OCI-M1 (cell line): ENCODE measurements at regions not wholly inside any gene's neighbourhood (a gene's known extent, or its start where the extent isn't known, plus 50 kb on each side); places are given as distances from the start of the nearest gene placed in this dataset.
"Not testable (repeated sequence)": the region's sequence is repeated elsewhere in the genome, so short reads cannot be mapped to it uniquely, and the experiment has no call there.

Experiments used
- DNase-seq: peaks from one replicate; lab custom pipeline; 2025; lab: John Stamatoyannopoulos, UW

- no peak for DNase-seq
These were observed 300.4 kb downstream of the C6orf118 start for GRCh38 chr6:165008971-165009370.

- no peak for DNase-seq
These were observed 306.5 kb downstream of the C6orf118 start for GRCh38 chr6:165002866-165003265.

GRCh38 chr6:165002358-165002757, 307.0 kb downstream of the C6orf118 start:
- no peak for DNase-seq

- DNase-seq: no peak
These were observed 307.8 kb downstream of the C6orf118 start for GRCh38 chr6:165001502-165002157.

- DNase-seq: no peak
These were observed 311.1 kb downstream of the C6orf118 start for GRCh38 chr6:164998297-164998696.

- DNase-seq: no peak
These were observed 312.6 kb downstream of the C6orf118 start for GRCh38 chr6:164996838-164997237.

- DNase-seq: no peak
These were observed 317.8 kb downstream of the C6orf118 start for GRCh38 chr6:164991573-164991972.

- DNase-seq: no peak
These were observed 318.5 kb downstream of the C6orf118 start for GRCh38 chr6:164990901-164991300.

- no peak for DNase-seq
These were observed 327.0 kb downstream of the C6orf118 start for GRCh38 chr6:164982389-164982788.

- DNase-seq: no peak
These were observed 342.3 kb downstream of the C6orf118 start for GRCh38 chr6:164967102-164967501.

GRCh38 chr6:164962805-164963204, 346.6 kb downstream of the C6orf118 start:
- no peak for DNase-seq

- no peak for DNase-seq
These were observed 362.2 kb downstream of the C6orf118 start for GRCh38 chr6:164947164-164947563.

- DNase-seq: no peak
These were observed 367.1 kb downstream of the C6orf118 start for GRCh38 chr6:164942271-164942670.

GRCh38 chr6:164933238-164933794, 376.1 kb downstream of the C6orf118 start:
- DNase-seq: not testable (repeated sequence)

- DNase-seq: peak; percentile 30
These were observed 379.9 kb downstream of the C6orf118 start for GRCh38 chr6:164929408-164929977.

GRCh38 chr6:164928728-164929407, 380.5 kb downstream of the C6orf118 start:
- no peak for DNase-seq

GRCh38 chr6:164928057-164928727, 381.2 kb downstream of the C6orf118 start:
- DNase-seq: no peak

GRCh38 chr6:164927288-164928056, 381.9 kb downstream of the C6orf118 start:
- DNase-seq: peak; percentile 86

GRCh38 chr6:164926686-164927085, 382.7 kb downstream of the C6orf118 start:
- peak; percentile 13 for DNase-seq

- DNase-seq: no peak
These were observed 383.5 kb downstream of the C6orf118 start for GRCh38 chr6:164925681-164926530.

GRCh38 chr6:164924674-164925073, 384.7 kb downstream of the C6orf118 start:
- no peak for DNase-seq
